HG02943 (cell line): ENCODE measurements at regions not wholly inside any gene's neighbourhood (a gene's known extent, or its start where the extent isn't known, plus 50 kb on each side); places are given as distances from the start of the nearest gene placed in this dataset.

Experiments
- ATAC-seq: cut with Tn5 transposase; IDR thresholded peaks from one replicate; pipeline ENCODE4 v1.9.1; 2021; ENCODE audit warnings: mild to moderate bottlenecking, low read depth, moderate library complexity; ENCODE audit not compliant: unreplicated experiment

DNA sequence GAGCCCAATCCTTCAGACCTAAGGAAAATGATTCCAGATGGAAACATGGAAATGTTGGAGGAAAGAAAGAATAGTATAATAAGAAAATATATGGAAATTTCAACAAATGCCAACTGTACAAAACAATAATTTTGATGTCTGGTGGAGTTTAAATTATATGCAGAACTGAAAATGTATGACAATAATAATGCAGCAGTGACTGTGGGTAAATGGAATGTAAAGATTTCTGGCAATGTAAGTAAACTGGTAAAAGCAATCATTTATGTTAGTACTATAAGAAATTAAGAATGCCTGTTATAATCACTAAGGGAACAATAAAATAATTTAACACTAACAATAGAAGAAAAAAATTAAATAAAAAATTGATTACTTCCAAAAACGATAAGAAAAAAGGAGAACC is 89.0 kb downstream of the EDN1 start:
- no peak for ATAC-seq

DNA sequence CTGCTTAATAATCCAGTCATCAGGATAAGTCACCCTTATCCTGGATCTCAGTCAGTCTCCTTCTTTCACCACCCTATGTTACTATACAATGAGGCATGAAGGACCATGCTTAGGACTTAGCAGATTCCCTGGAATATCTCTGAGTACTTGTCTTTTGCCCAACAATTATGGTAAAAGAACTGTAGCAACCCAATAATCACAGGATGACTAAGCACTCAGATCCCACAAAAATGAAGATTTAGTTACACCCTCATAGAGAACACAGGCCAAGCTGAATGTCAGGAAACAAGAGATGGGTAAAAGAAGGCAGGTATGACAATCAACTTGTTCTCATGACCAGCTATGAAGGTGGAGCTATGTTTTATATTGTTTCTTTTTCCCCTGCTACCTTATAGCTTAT is 91.4 kb downstream of the EDN1 start:
- ATAC-seq: no peak

DNA sequence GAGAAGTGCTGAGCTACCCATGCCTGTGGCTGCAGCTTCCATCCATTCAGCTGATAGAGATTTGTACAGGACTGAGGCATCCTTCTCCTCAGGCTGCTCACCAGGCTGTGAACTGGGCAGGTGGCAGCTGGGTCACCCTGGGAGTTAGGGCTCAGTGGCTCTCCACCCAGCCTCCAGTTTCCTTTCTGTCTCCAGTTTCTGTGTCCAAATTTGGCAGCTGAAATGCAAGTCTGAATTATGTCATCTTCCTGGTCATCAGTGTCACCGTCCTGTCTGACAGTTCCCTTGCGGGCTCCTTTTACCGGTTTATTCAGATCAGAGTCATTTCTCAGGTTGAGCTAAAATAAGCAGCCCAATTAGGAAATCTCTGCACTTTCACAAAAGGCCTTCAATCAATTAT is 93.3 kb downstream of the EDN1 start:
- ATAC-seq: peak; percentile 93

DNA sequence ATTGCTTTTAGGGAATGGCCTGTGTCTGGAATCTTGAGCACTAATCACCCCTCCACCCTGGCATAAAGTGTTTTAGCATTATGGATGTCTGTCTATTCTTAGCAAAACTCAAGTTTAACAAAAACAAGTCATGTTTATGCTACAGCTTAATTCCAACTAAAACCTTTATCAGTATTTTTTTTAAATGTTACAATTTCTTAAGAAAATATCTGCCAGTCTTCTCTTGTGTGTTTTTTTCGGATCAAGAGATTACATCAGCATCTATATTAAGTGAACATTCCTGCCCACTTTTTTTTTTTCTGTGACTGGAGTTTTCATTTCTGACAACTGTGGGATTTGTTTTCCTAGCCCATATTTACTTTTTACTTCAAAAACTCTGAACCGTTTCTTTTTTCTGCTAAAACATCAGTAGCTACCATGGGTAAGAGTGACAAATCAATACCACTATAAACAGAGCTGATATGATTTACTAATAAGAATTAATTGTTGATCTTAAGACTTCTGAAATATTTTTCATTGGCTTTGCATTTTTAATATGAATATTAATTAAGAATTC is 94.3 kb downstream of the EDN1 start:
- ATAC-seq: no peak

DNA sequence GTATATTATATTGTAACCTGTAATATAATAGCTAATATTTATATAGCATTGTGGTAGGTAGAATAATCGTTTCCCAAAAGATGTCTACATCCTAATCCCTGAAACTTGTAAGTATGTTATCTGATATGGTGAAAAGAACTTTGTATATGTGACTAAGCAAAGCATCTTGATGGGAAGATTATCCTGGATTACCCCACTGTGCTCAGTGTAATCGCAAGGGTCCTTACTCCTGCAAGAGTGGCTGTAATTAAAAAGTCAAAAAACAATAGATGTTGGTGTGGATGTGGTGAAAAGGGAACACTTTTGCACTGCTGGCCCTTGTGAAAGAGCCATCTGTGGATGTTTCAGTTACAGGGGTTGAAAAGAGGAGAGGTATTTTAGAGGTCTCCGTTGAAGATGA is 95.2 kb downstream of the EDN1 start:
- ATAC-seq: no peak

DNA sequence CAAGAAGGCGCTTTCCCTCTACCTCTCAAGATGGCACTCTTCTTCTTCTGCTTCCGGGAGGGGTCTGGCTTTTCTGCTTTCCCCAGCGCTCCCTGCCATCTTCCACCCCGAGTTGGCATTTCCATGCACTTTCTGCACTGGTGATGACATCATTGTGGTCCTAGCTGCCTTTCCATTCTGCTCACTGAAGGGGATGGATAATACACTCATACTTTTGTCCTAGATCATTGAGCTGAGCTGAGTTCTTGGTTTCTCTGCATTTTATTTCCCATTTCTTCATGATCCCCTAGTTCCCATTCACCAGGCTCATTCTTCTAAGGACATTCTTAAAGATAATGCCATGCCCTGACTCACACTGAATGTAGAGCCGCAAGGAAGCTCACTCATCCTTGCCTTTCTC is 96.7 kb downstream of the EDN1 start:
- no peak for ATAC-seq

DNA sequence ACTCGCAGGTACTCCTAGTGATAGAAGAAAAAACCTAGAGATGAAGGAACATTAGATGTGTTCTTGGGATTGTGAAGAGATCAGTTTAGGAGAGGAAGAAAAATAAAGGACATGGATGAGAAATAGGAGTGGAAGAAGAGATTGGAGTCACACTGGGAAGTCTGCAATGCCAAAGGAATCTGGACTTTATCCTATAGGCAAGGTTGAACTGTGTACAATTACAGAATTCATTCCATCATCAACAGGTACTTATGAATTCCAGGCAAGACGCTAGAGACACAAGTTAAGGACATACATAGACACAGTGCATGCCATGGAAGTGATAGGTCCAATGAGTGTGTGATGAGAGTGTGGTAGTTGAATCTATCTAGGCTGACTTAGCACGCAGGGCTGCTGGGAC is 101.3 kb downstream of the EDN1 start:
- ATAC-seq: no peak

DNA sequence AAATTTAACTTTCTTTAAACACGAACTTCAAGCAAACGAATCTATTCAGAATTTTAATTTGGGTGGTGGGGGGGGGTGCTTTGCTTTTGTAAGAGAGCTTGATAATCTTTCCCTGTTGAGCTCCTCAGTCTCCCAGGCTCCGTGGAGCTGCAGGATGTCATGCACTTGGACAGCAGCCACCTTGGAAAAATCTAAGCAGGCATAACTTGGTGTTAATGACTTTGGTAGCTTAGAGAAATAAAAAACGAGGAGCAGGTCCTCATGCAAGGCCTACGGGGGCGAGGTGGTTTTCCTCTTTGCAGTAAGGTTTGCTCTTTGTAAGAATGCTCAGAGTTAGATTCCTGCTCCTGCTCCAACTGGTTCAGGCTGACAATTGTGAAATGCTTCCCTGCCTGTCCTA is 102.3 kb downstream of the EDN1 start:
- ATAC-seq: no peak

DNA sequence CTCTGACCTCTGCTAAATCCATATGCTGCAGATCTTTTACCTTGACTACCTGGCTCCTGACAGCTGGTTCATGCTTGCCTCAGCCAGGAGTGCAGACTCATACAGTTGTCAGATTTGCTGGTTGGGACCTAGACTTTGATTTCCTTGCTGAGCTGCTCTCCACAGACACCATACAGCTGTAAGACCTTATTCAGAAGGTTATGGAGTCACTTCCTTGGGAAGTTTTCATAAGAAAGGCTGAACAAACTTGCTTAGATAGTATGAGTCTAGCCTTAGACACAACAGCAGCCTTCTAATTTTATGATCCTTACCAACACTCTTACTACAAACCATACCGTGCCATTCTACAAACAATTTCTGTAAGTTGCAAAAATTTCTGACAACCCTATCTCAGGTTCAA is 102.9 kb downstream of the EDN1 start:
- no peak for ATAC-seq

DNA sequence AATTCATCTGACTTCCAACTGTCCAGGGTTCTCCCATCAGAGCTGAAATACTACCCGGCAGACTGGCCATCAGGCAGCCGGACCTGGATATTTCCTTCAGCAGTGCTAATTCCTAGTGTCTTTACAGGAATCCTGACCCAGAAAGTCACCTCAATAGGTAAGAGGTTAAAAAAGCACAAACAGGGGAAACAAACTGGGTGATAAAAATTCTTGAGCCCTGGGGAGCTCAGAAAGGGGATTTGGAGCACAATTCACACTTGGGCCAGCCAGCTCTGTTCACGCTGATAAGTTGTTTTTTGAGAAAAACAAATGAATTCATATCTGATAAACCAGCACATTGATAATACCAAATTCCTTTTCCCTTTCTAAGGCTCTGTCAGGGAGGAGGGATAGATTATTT is 104.0 kb downstream of the EDN1 start:
- ATAC-seq: no peak

DNA sequence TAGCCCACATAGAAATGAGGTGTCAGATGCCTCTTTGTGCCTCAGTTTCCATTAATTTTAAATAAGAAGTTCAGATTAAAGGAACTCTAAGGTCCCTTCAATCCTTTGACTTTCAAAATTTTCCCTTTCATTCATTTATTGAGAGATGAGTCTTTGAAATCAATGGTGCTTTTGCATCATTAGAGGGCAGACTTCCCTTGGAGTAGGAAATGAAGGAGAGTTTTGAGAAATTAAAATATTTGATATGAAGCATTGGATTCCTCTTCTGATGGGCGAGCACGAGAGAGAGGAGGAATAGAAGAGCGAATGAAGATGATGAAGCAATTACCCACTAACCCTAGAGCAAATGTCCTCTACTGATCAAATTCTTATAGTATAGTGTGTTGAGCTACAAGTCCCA is 105.7 kb downstream of the EDN1 start:
- no peak for ATAC-seq

DNA sequence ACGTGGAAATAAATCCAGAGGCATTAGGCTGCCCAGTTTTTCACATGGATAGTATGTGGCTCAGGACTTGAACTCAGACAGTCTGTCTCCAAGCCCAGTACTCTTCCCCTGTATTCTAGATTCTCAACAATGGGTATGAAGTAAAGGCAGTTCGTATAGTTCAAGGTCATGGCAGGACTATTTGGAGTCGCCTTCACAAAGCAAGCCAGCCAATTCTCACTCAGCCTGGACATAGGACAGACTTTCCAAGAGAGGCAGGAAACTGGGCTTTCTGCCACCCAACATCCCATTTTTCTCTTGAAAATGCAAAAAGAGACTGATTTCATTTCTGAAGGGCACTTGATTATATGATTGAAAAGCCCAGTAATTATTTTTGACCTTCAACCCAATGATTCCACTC is 111.0 kb downstream of the EDN1 start:
- no peak for ATAC-seq

DNA sequence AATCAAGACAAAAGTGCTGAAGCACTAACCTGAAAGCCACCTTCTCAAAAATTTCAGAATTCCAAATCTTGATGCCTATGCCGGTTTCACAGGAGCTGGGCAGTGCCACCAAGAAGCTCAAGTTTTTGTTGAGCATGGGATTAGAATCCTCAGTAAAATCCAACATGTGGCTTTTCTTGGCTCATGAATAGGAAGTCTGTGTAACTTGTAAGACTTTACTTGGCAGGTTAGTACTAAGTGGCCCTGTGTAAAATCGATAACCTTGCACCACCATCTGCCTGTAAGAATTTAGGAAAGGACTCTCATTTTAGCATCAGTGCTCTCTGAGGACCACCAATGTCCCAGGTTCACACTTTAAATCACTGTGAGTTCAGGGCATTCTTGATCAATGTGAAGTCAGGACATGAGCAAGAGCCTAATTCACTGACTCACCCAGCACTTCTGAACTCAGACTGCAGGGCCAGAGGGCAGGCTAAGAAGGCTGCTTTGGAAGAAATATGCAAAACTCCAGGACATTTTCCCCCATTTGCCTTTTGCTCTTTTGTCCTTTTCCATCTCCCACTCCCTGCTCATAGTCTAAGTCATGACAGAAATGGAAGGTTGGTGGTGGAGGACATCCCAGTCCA is 113.2 kb downstream of the EDN1 start:
- no peak for ATAC-seq

DNA sequence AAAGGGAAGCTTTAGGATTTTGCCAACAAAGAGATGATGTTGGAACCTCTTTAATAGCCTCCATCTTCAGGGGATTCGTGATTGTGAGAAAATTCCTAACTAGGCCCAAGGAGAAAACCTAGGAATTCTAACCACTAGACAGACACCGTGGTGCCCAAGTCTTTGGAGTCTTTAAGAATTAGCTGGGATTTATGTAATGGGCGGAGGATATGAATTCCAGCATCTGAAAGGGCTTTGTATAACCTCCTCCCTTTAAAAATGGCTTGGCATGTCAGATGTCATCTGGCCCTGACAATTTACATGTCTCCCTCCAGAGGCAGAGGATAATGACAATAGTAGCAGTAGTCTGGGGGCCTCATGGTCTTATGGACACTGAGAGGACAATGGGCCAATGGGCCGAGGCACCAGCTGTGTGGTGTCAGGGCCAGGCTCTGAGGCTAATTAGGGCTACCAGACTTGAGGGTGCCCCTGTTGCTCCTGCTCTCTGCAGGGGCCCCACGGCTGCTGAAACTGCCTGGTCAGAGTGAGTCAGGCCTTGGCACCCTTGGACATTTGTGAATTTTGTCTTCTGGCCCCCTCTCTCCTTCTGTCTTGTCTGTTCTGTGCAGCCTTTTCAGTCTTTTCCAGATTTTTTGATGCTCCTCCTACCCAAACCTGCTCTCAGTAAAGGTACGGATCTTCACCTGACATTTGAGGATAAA is 113.9 kb downstream of the EDN1 start:
- no peak for ATAC-seq

DNA sequence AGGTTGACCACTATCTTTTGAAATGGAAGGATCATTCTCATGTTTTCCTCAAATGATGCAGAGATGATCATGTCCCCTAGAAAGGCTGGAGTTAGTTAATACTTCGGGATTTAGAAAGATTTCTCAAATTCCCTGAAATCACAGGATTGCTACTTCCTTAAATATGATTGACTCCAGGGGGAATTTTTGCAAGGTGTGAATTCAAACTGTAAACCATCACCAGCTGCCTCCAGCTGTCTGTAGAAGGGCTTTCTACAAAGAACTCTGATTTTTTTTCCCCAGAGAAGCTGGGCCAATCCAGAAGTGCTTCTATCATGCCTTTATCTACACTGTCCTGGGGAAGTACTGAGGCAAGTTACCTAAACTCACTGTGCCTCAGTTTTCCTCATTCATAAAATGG is 114.5 kb downstream of the EDN1 start:
- no peak for ATAC-seq

DNA sequence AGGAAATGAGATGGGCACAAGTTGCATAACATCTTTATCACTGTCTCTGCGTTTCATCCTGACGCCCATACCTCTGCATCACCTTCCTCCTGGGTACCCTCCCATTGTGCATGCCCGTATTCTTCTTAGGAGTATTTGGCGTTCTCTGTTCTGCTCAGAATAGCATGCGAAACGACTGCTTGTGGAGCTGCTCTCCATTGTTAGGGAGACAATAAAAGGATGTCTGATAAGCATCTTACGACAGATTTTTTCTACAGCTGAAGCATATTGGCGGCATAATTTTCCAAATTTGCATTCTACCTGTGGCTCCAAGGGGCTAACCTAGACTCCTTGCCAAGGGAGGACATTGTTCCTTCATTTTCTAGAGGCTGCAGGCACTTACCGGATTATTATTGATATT is 118.6 kb downstream of the EDN1 start:
- ATAC-seq: no peak

DNA sequence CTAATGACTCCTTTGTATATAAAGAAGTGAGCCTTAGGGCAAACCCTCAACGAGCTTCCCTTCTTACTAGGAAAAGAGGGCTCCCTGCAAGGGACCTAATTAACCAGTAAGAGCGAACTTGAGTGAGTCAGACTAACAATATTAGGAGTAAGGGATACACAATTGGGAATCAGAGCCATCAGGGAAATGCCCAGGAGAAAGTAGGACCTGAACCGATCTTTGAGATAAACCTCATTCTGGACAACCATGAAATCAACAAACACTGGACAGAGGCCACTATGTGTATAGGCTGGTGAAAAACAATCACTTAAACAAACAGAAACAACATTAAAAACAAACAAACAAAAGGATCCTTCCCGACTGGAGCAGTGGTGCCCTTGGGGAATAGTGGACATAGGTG is 120.8 kb downstream of the EDN1 start:
- ATAC-seq: no peak

DNA sequence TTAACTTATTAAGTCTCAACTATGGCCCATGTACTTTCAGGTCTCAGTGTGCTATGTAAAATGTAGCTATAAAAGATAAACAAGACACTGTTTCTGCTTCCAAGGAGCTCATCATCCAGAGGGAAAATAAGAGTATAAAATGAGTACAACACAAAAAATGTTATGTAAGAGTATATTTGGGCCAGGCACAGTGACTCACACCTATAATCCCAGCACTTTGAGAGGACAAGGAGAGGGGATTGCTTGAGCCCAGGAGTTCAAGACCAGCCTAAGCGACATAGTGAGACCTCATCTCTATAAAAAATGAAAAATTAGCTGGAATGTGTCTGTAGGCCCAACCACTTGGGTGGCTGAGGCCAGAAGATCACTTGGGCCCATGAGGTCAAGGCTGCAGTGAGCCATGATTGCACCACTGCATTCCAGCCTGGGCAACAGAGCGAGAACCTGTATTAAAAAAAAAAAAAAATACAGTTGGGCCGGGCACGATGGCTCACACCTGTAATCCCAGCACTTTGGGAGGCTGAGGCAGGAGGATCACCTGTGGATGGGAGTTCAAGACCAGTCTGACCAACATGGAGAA is 124.0 kb downstream of the EDN1 start:
- no peak for ATAC-seq

DNA sequence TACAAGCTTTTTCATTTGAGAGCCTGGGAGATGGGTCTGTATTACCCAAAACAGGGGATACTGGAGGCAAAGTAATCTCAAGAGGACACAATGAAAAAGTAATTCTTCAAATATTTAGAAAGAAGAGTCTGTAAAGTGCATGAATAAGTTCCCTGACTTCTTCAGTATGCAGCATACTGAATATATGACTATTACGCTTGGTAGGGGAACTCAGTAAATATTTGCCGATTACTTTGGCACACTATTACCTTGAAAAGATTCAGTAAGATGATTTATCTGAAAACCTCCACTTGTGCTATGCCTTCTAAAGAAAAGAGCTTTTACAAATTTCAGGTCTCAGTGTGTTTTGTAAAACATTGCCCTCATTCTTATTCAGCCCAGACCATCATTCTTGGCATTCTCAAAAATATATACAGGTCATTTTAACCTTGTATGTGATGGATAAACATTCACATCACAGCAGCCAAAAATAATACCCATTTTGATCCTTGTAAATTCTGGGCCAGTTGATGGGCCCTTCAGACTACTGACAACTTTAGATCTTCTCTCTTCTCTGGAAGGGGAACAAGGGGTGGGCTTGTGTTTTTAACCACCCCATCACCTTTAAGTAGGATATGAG is 125.9 kb downstream of the EDN1 start:
- ATAC-seq: no peak

DNA sequence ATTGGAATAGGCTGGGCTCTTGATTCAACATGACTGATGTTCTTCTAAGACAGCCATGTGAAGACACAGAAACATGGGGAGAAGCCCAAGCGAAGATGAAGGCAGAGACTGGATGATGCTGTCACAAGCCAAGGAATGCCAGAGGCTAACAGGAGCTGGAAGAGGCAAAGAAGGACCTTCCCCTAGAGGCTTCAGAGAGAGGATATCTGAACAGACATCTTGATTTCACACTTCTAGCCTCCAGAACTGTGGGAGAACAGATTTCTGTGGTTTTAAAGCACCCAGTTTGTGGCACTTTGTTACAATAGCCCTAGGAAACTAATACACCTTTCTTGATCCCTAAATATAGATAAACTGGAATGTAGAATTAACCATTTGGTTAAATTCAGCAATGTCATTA is 127.0 kb downstream of the EDN1 start:
- ATAC-seq: no peak

DNA sequence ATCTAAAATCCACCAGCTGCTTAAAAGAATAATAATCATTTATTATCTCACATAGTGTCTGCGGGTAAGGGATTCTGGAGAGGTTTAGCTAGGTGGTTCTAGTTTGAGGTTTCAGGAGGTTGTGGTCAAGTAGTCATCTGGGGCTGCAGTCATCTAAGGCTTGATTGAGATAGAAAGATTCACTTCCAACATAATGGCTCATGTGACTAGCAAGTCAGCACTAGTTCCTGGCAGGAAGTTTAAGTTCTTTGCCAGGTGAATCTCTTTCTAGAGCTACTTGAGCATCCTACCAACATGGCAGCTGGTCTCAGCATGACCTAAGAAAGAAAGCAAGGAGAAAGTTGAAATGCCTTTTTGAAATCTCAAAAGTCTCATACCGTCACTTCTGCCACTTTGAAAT is 128.8 kb downstream of the EDN1 start:
- no peak for ATAC-seq
